Activated naive CD8-positive, alpha-beta T cell treated with anti-CD3 and anti-CD28 coated beads, Interleukin-2, amount 10 ng/mL, durations not matched to agents 7 days and 5 days (primary cell): ENCODE measurements at regions not wholly inside any gene's neighbourhood (a gene's known extent, or its start where the extent isn't known, plus 50 kb on each side); places are given as distances from the start of the nearest gene placed in this dataset.

Experiments used
- ATAC-seq: fragments of 150-1000 bp; cut with Tn5 transposase; one replicate; pipeline ENCODE4 v1.10.0; 2021; ENCODE audit warnings: low read depth, moderate library complexity
- POLR2A ChIA-PET: fragments of 350-600 bp; sonication (Branson Sonifier 250); formaldehyde crosslinking; loops from one replicate; lab custom pipeline; 2021; ENCODE audit warnings: antibody characterized with exemption; lab: Charles Lee
- DNase-seq: peaks from one replicate; pipeline ENCODE4 v3.0.0; 2021
- H3K27ac Mint-ChIP-seq: one replicate; pipeline ENCODE4 v1.8.0; 2022; ENCODE audit warnings: mild to moderate bottlenecking, mixed read lengths
- H3K27me3 Mint-ChIP-seq: one replicate; pipeline ENCODE4 v1.8.0; 2022; ENCODE audit warnings: mild to moderate bottlenecking, moderate library complexity, mixed read lengths
- H3K36me3 Mint-ChIP-seq: one replicate; pipeline ENCODE4 v1.8.0; 2021; ENCODE audit warnings: mild to moderate bottlenecking, mixed read lengths
- H3K4me1 Mint-ChIP-seq: one replicate; pipeline ENCODE4 v1.8.0; 2021; ENCODE audit warnings: mixed read lengths
- H3K4me3 Mint-ChIP-seq: one replicate; pipeline ENCODE4 v1.8.0; 2022; ENCODE audit warnings: mild to moderate bottlenecking, moderate library complexity, mixed read lengths
- H3K9me3 Mint-ChIP-seq: one replicate; pipeline ENCODE4 v1.8.0; 2021; ENCODE audit warnings: mixed read lengths

- Mint-ChIP-seq H3K9me3 (peaks cover 7% of the 10 kb centered on the region), H3K36me3 (no peaks in the 10 kb centered on the region), H3K4me1 (no peaks in the 10 kb centered on the region), H3K4me3 (no peak overlapping the region), H3K27ac (no peak overlapping the region), H3K27me3 (no peaks in the 10 kb centered on the region)
- DNase-seq (no peak), ATAC-seq (no peak)
- POLR2A ChIA-PET: no interaction called here
Measured at GRCh38 chr1:188499690-188500089, 1670.9 kb downstream of the PLA2G4A start.

GRCh38 chr1:188514917-188515316, 1686.2 kb downstream of the PLA2G4A start:
- Mint-ChIP-seq H3K9me3 (peaks cover 5% of the 10 kb centered on the region), H3K27me3 (no peaks in the 10 kb centered on the region)
- POLR2A ChIA-PET: no interaction called here

GRCh38 chr1:188517139-188517538, 1688.4 kb downstream of the PLA2G4A start:
- DNase-seq: no peak
- POLR2A ChIA-PET: no interaction called here
- Mint-ChIP-seq H3K27me3 (no peaks in the 10 kb centered on the region), H3K4me3 (no peak overlapping the region), H3K36me3 (no peaks in the 10 kb centered on the region), H3K9me3 (peaks cover 6% of the 10 kb centered on the region), H3K4me1 (no peaks in the 10 kb centered on the region), H3K27ac (no peak overlapping the region)
- ATAC-seq: no peak

More at GRCh38 chr1:188514917-188515316, 1686.2 kb downstream of the PLA2G4A start:
- no peak for DNase-seq
- no peak for ATAC-seq
- Mint-ChIP-seq H3K4me3 (no peak overlapping the region), H3K27ac (no peak overlapping the region), H3K36me3 (no peaks in the 10 kb centered on the region), H3K4me1 (no peaks in the 10 kb centered on the region)

GRCh38 chr1:188551176-188551575, 1722.4 kb downstream of the PLA2G4A start:
- ATAC-seq (no peak), DNase-seq (no peak)
- POLR2A ChIA-PET: no interaction called here
- H3K27me3 Mint-ChIP-seq: no peaks in the 10 kb centered on the region
- H3K27ac Mint-ChIP-seq: no peak overlapping the region
- H3K9me3 Mint-ChIP-seq: no peaks in the 10 kb centered on the region
- no peaks in the 10 kb centered on the region for H3K4me1 Mint-ChIP-seq
- no peak overlapping the region for H3K4me3 Mint-ChIP-seq
- H3K36me3 Mint-ChIP-seq: no peaks in the 10 kb centered on the region

- H3K27ac Mint-ChIP-seq: no peak overlapping the region
- no peaks in the 10 kb centered on the region for H3K36me3 Mint-ChIP-seq
- H3K27me3 Mint-ChIP-seq: no peaks in the 10 kb centered on the region
- no peak overlapping the region for H3K4me3 Mint-ChIP-seq
- no peaks in the 10 kb centered on the region for H3K4me1 Mint-ChIP-seq
- DNase-seq: no peak
- POLR2A ChIA-PET: no interaction called here
- H3K9me3 Mint-ChIP-seq: peaks cover 2% of the 10 kb centered on the region
- no peak for ATAC-seq
Measured at GRCh38 chr1:188557053-188557452, 1728.3 kb downstream of the PLA2G4A start.

- Mint-ChIP-seq H3K9me3 (peaks cover 3% of the 10 kb centered on the region), H3K4me1 (no peaks in the 10 kb centered on the region), H3K27ac (no peak overlapping the region), H3K36me3 (no peaks in the 10 kb centered on the region), H3K27me3 (no peaks in the 10 kb centered on the region), H3K4me3 (no peak overlapping the region)
- ATAC-seq (no peak), DNase-seq (no peak)
- POLR2A ChIA-PET: no interaction called here
Measured at GRCh38 chr1:188582911-188583532, 1754.3 kb downstream of the PLA2G4A start.

- Mint-ChIP-seq H3K36me3 (no peaks in the 10 kb centered on the region), H3K27me3 (no peaks in the 10 kb centered on the region), H3K4me3 (no peak overlapping the region), H3K4me1 (no peaks in the 10 kb centered on the region), H3K9me3 (peaks cover 3% of the 10 kb centered on the region), H3K27ac (no peak overlapping the region)
- no peak for ATAC-seq
- no peak for DNase-seq
- POLR2A ChIA-PET: no interaction called here
Measured at GRCh38 chr1:188584119-188584518, 1755.4 kb downstream of the PLA2G4A start.

GRCh38 chr1:188590641-188591040, 1761.9 kb downstream of the PLA2G4A start:
- H3K27ac Mint-ChIP-seq: no peak overlapping the region
- no peak for ATAC-seq
- H3K4me3 Mint-ChIP-seq: no peak overlapping the region
- no peaks in the 10 kb centered on the region for H3K4me1 Mint-ChIP-seq
- no peaks in the 10 kb centered on the region for H3K27me3 Mint-ChIP-seq
- H3K9me3 Mint-ChIP-seq: peaks cover 8% of the 10 kb centered on the region
- no peak for DNase-seq
- POLR2A ChIA-PET: no interaction called here
- H3K36me3 Mint-ChIP-seq: no peaks in the 10 kb centered on the region

GRCh38 chr1:188594542-188595235, 1765.9 kb downstream of the PLA2G4A start:
- H3K9me3 Mint-ChIP-seq: peaks cover 8% of the 10 kb centered on the region
- no peaks in the 10 kb centered on the region for H3K4me1 Mint-ChIP-seq
- no peak for ATAC-seq
- POLR2A ChIA-PET: no interaction called here
- no peak for DNase-seq
- H3K4me3 Mint-ChIP-seq: no peak overlapping the region
- H3K27ac Mint-ChIP-seq: no peak overlapping the region
- H3K36me3 Mint-ChIP-seq: no peaks in the 10 kb centered on the region
- H3K27me3 Mint-ChIP-seq: no peaks in the 10 kb centered on the region

GRCh38 chr1:188599313-188599712, 1770.6 kb downstream of the PLA2G4A start:
- POLR2A ChIA-PET: no interaction called here
- H3K27me3 Mint-ChIP-seq: no peaks in the 10 kb centered on the region
- no peak for DNase-seq

GRCh38 chr1:188611432-188611831, 1782.7 kb downstream of the PLA2G4A start:
- H3K27ac Mint-ChIP-seq: no peak overlapping the region
- peaks cover 12% of the 10 kb centered on the region for H3K9me3 Mint-ChIP-seq
- no peak for ATAC-seq
- no peak for DNase-seq
- no peaks in the 10 kb centered on the region for H3K27me3 Mint-ChIP-seq
- H3K36me3 Mint-ChIP-seq: no peaks in the 10 kb centered on the region
- H3K4me3 Mint-ChIP-seq: no peak overlapping the region
- POLR2A ChIA-PET: no interaction called here
- no peaks in the 10 kb centered on the region for H3K4me1 Mint-ChIP-seq

More at GRCh38 chr1:188599313-188599712, 1770.6 kb downstream of the PLA2G4A start:
- no peaks in the 10 kb centered on the region for H3K4me1 Mint-ChIP-seq
- H3K4me3 Mint-ChIP-seq: no peak overlapping the region
- no peak overlapping the region for H3K27ac Mint-ChIP-seq
- no peaks in the 10 kb centered on the region for H3K36me3 Mint-ChIP-seq
- ATAC-seq: no peak
- no peaks in the 10 kb centered on the region for H3K9me3 Mint-ChIP-seq

GRCh38 chr1:188615321-188615720, 1786.6 kb downstream of the PLA2G4A start:
- no peak for ATAC-seq
- Mint-ChIP-seq H3K36me3 (no peaks in the 10 kb centered on the region), H3K4me3 (no peak overlapping the region), H3K27ac (no peak overlapping the region), H3K9me3 (peaks cover 10% of the 10 kb centered on the region), H3K27me3 (no peaks in the 10 kb centered on the region), H3K4me1 (no peaks in the 10 kb centered on the region)
- DNase-seq: no peak
- POLR2A ChIA-PET: no interaction called here

- no peaks in the 10 kb centered on the region for H3K36me3 Mint-ChIP-seq
- peaks cover 1% of the 10 kb centered on the region for H3K9me3 Mint-ChIP-seq
- H3K4me1 Mint-ChIP-seq: no peaks in the 10 kb centered on the region
Measured at GRCh38 chr1:188620236-188620635, 1791.5 kb downstream of the PLA2G4A start.

GRCh38 chr1:188641566-188642211, 1812.9 kb downstream of the PLA2G4A start:
- POLR2A ChIA-PET: no interaction called here
- Mint-ChIP-seq H3K4me3 (no peak overlapping the region), H3K9me3 (peaks cover 2% of the 10 kb centered on the region), H3K27ac (no peak overlapping the region), H3K27me3 (no peaks in the 10 kb centered on the region), H3K36me3 (no peaks in the 10 kb centered on the region), H3K4me1 (no peaks in the 10 kb centered on the region)
- DNase-seq: no peak
- no peak for ATAC-seq

More at GRCh38 chr1:188620236-188620635, 1791.5 kb downstream of the PLA2G4A start:
- no peaks in the 10 kb centered on the region for H3K27me3 Mint-ChIP-seq
- no peak for ATAC-seq
- DNase-seq: no peak
- H3K27ac Mint-ChIP-seq: no peak overlapping the region
- no peak overlapping the region for H3K4me3 Mint-ChIP-seq
- POLR2A ChIA-PET: no interaction called here
